Fibroblast of mammary gland (primary cell): ENCODE measurements at regions not wholly inside any gene's neighbourhood (a gene's known extent, or its start where the extent isn't known, plus 50 kb on each side); places are given as distances from the start of the nearest gene placed in this dataset.
"Not testable (repeated sequence)": the region's sequence is repeated elsewhere in the genome, so short reads cannot be mapped to it uniquely, and the experiment has no call there.

Source experiments
- DNase-seq: peaks from one replicate; pipeline ENCODE4 v3.0.0-alpha.2; 2010; ENCODE audit warnings: low read depth
- H3K4me3 ChIP-seq: 2 replicates; pipeline ENCODE4 v1.5.1; 2011; ENCODE audit warnings: low read depth, mild to moderate bottlenecking, low read length, moderate library complexity; ENCODE audit not compliant: control insufficient read depth
- CTCF ChIP-seq: conservative IDR thresholded peaks from 2 replicates; pipeline ENCODE4 v1.5.1; 2011; ENCODE audit warnings: low read depth, low read length, inconsistent platforms; ENCODE audit not compliant: control insufficient read depth, insufficient read depth

DNA sequence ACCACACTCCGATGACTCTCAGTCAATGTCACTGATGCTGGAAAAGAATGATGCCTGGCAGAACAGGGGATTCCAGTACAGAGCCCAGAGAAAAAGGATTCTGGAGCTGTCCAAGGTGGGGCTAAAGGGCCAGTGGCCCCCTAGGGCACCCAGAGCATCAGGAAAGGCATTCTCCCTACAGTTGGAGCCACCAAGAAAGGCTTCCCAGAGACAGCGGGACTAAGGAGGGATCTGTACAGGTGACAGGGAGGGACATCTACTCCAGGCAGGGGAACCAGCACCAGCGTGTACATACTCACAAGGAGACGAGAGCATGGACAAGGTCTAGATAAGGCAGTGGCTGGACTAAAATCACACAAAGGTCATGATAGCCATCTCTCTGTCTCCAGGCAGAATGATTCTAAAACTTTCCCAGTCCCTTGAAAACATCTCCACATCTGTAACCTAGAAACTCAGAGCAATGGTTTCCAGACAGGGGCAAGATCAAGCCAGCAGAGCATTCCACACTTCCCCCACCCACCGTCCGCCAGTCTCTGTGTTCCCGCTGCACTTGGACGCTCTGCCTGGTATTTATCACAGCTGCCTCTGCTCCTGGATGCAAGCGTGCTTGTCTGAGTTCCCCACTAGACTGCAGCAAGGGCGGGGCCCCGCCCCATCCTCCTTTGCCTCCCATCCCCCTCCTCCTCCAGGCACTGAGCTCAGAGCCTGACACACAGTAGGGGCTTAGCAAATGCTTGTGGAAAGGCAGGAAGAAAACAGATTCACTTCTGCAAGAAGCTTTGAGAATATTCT is 111.6 kb upstream of the ZC3H12A start:
- no peak overlapping the region for H3K4me3 ChIP-seq
- DNase-seq = no peak
- TF ChIP-seq CTCF = no peak

DNA sequence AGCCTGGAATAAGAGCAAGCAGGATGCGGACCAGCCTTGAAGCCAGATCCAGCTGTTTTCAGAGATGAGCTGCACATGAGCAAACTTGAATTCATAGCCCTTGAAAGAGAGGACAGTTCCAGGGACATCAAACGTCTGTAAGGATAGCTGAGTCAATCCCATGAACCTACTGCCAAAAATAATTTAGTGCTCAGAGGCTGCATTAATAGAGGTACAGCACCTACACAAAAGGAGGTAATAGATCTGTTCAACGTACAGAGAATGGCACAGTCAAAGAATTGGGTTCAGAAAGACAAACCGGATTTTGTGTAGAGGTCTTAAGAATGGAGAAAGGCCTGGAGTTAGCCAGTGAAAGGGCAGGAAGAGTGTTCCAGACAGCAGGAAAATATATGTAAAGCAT is 110.8 kb upstream of the ZC3H12A start:
- no peak for DNase-seq
- no peak for TF ChIP-seq CTCF
- no peak overlapping the region for H3K4me3 ChIP-seq

GRCh38 chr1:37368665-37369315 is 105.6 kb upstream of the ZC3H12A start:
- DNase-seq, H3K4me3 ChIP-seq: not testable (repeated sequence)

DNA sequence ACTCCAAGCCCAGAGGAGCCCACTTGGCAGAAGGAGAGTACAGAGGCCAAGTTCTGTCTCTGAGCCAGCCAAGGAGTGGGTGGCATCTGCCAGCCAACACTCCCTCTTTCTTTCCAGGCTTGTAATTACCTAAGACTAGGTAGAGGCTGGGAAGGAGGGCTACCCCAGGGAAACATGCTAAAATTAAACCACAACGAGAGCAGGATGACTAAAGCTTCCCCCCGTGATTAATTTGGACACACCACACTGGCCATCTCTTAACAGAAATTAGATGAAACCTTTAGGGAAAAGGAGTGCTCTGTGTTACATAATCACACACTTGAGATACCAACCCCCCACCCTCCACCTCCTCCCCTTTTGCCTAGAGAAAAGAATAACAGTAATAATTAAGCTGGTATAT is 102.1 kb upstream of the ZC3H12A start:
- no peak for DNase-seq
- TF ChIP-seq CTCF = no peak
- H3K4me3 ChIP-seq = no peak overlapping the region

DNA sequence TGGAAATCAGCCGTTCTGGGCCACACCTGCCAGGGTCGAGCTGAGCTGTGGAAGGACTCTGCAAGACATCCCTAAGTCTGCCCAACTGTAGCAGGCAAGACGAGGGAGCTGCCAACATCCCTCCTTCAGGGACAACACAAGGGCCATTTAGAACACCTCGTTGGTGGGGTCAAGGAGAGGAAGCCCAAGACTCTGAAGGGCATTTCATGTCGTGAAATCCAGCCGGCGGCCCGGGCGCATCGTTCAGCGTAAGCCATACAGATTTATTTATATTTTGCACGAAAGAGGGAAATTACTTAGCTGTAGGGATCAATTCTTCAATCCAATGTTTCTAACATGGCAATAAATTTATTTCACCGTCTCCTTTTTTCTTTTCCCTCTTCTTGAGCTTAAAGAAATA is 101.7 kb upstream of the ZC3H12A start:
- DNase-seq = no peak
- no peak for TF ChIP-seq CTCF
- H3K4me3 ChIP-seq = no peak overlapping the region

GRCh38 chr1:37373413-37373812 is 101.0 kb upstream of the ZC3H12A start:
- no peak overlapping the region for H3K4me3 ChIP-seq
- TF ChIP-seq CTCF = no peak
- DNase-seq = no peak

- not testable (repeated sequence) for DNase-seq, H3K4me3 ChIP-seq
These were observed 93.8 kb upstream of the ZC3H12A start for GRCh38 chr1:37380546-37380945.

GRCh38 chr1:37387854-37388253 is 86.5 kb upstream of the ZC3H12A start:
- no peak for TF ChIP-seq CTCF
- DNase-seq = no peak
- no peak overlapping the region for H3K4me3 ChIP-seq
